Loucy (cell line): ENCODE measurements at regions not wholly inside any gene's neighbourhood (a gene's known extent, or its start where the extent isn't known, plus 50 kb on each side); places are given as distances from the start of the nearest gene placed in this dataset.

ENCODE experiments used
- CTCF ChIP-seq: fragments of 200-600 bp; sonication (generic); conservative IDR thresholded peaks from 2 replicates; pipeline ENCODE4 v1.5.1; 2014; ENCODE audit warnings: mild to moderate bottlenecking, antibody characterized with exemption, low read length
- EZH2phosphoT487 ChIP-seq: fragments of 200-600 bp; IDR thresholded peaks from 2 replicates; pipeline ENCODE4 v1.6.1; 2018; ENCODE audit warnings: antibody characterized with exemption, mild to moderate bottlenecking, moderate library complexity, borderline replicate concordance

GRCh38 chr10:4766454-4766853, 59.6 kb upstream of the AKR1E2 start:
- TF ChIP-seq CTCF (no peak), EZH2phosphoT487 (no peak)
